SK-N-SH (cell line): ENCODE measurements at regions not wholly inside any gene's neighbourhood (a gene's known extent, or its start where the extent isn't known, plus 50 kb on each side); places are given as distances from the start of the nearest gene placed in this dataset.

Source experiments
- CTCF ChIA-PET: fragments of 300-600, 350-600 bp; formaldehyde crosslinking; extraction: SDS; loops from one replicate; lab custom pipeline; 2021; lab: Yijun Ruan, JAX
- POLR2A ChIA-PET: fragments of 350-600 bp; sonication (Branson Sonifier 250); formaldehyde crosslinking; extraction: SDS; loops from one replicate; lab custom pipeline; 2020; ENCODE audit warnings: antibody characterized with exemption, inconsistent platforms; lab: Yijun Ruan, JAX
- DNase-seq: peaks from one replicate; pipeline ENCODE4 v3.0.0; 2012
- H2AFZ ChIP-seq: fragments of 200-600 bp; sonication (generic); 2 replicates; pipeline ENCODE4 v1.8.1; 2016; ENCODE audit warnings: antibody characterized with exemption, mild to moderate bottlenecking, low read depth
- H3F3A ChIP-seq: fragments of 200-600 bp; sonication (generic); replicated peaks from 2 replicates; pipeline ENCODE3; 2016; ENCODE audit warnings: antibody characterized with exemption, mild to moderate bottlenecking; ENCODE audit not compliant: insufficient read depth
- H3K27ac ChIP-seq, 2 experiments: fragments of 200-500 bp in 1 of 2; fragments of 200-600 bp in 1 of 2; sonication (Bioruptor generic) in 1 of 2; sonication (generic), shearing (Covaris generic) in 1 of 2; 2 replicates each; pipeline versions ENCODE4 v1.5.1 to v1.6.1; 2014 to 2016; ENCODE audit warnings: low read depth in 2 of 2, inconsistent platforms in 1 of 2, low read length in 1 of 2, mild to moderate bottlenecking in 1 of 2, mixed read lengths in 1 of 2
- H3K27me3 ChIP-seq: fragments of 200-600 bp; sonication (generic), shearing (Covaris generic); 2 replicates; pipeline ENCODE4 v1.6.1; 2016; ENCODE audit warnings: mixed run types; ENCODE audit not compliant: insufficient read depth
- H3K36me3 ChIP-seq, 2 experiments: fragments of 200-500 bp in 1 of 2; fragments of 200-600 bp in 1 of 2; sonication (Bioruptor generic) in 1 of 2; sonication (generic) in 1 of 2; replicated peaks in 1 of 2; 2 replicates each; pipeline versions ENCODE3 to v1.5.1; 2014 to 2016; ENCODE audit warnings: low read length in 1 of 2, mild to moderate bottlenecking in 1 of 2; ENCODE audit not compliant: insufficient read depth in 2 of 2, control insufficient read depth in 1 of 2
- H3K4me1 ChIP-seq, 2 experiments: fragments of 200-500 bp in 1 of 2; fragments of 200-600 bp in 1 of 2; sonication (Bioruptor generic) in 1 of 2; sonication (generic), shearing (Covaris generic) in 1 of 2; 2 replicates each; pipeline versions ENCODE4 v1.5.1 to v1.6.1; 2014 to 2016; ENCODE audit warnings: low read depth in 1 of 2, low read length in 1 of 2, mixed run types in 1 of 2; ENCODE audit not compliant: insufficient read depth in 2 of 2, control insufficient read depth in 1 of 2
- H3K4me2 ChIP-seq: fragments of 200-600 bp; sonication (generic), shearing (Covaris generic); 2 replicates; pipeline ENCODE4 v1.6.1; 2017; ENCODE audit warnings: mixed run types
- H3K4me3 ChIP-seq, 2 experiments: fragments of 200-500 bp in 1 of 2; fragments of 200-600 bp in 1 of 2; sonication (Bioruptor generic) in 1 of 2; sonication (generic), shearing (Covaris generic) in 1 of 2; 2 replicates each; pipeline versions ENCODE4 v1.5.1 to v1.8.1; 2014 to 2016; ENCODE audit warnings: low read depth in 2 of 2, inconsistent platforms in 1 of 2, low read length in 1 of 2, mild to moderate bottlenecking in 1 of 2, mixed read lengths in 1 of 2, moderate library complexity in 1 of 2
- H3K79me2 ChIP-seq: fragments of 200-600 bp; sonication (generic); 2 replicates; pipeline ENCODE4 v1.8.1; 2017; ENCODE audit warnings: mild to moderate bottlenecking; ENCODE audit not compliant: insufficient read depth
- H3K9ac ChIP-seq: fragments of 200-600 bp; sonication (generic); 2 replicates; pipeline ENCODE4 v1.6.1; 2017; ENCODE audit warnings: mixed run types
- H3K9me2 ChIP-seq: fragments of 200-600 bp; sonication (generic); 2 replicates; pipeline ENCODE4 v1.6.1; 2017; ENCODE audit warnings: mixed run types
- H3K9me3 ChIP-seq: fragments of 200-600 bp; sonication (generic); 2 replicates; pipeline ENCODE4 v1.6.1; 2017; ENCODE audit warnings: mixed run types, mild to moderate bottlenecking, moderate library complexity
- H4K20me1 ChIP-seq: fragments of 200-600 bp; sonication (generic); 2 replicates; pipeline ENCODE4 v1.6.1; 2017; ENCODE audit warnings: mild to moderate bottlenecking, mixed run types; ENCODE audit not compliant: insufficient read depth
- CHD2 ChIP-seq: fragments of 150-350 bp; IDR thresholded peaks from 2 replicates; pipeline ENCODE4 v1.6.1; 2018; ENCODE audit warnings: low read length; ENCODE audit not compliant: partially characterized antibody
- ELF1 ChIP-seq: IDR thresholded peaks from 2 replicates; pipeline ENCODE4 v1.4.0; 2012
- EP300 ChIP-seq, 2 experiments: IDR thresholded peaks; 2 replicates each; pipeline versions ENCODE4 v1.4.0 to v1.6.1; 2012; ENCODE audit warnings: borderline replicate concordance in 1 of 2, low read depth in 1 of 2, low read length in 1 of 2
- EZH2phosphoT487 ChIP-seq: fragments of 200-600 bp; sonication (generic); IDR thresholded peaks from 2 replicates; pipeline ENCODE4 v1.6.1; 2017; ENCODE audit warnings: low read depth, mixed run types, mild to moderate bottlenecking, antibody characterized with exemption, moderate library complexity, borderline replicate concordance
- FOSL2 ChIP-seq: IDR thresholded peaks from 2 replicates; pipeline ENCODE4 v1.4.0; 2012; ENCODE audit warnings: low read depth, mild to moderate bottlenecking, moderate library complexity, borderline replicate concordance
- FOXJ3 ChIP-seq: sonication (generic); formaldehyde crosslinking; IDR thresholded peaks from 2 replicates; pipeline ENCODE4 v1.5.1; 2020; ENCODE audit warnings: mild to moderate bottlenecking, missing genetic modification reagents
- FOXM1 ChIP-seq: IDR thresholded peaks from 2 replicates; pipeline ENCODE4 v1.4.0; 2012; ENCODE audit warnings: low read depth, mild to moderate bottlenecking
- GABPA ChIP-seq: IDR thresholded peaks from 2 replicates; pipeline ENCODE4 v1.4.0; 2012; ENCODE audit warnings: low read depth, mild to moderate bottlenecking
- JUND ChIP-seq: IDR thresholded peaks from 2 replicates; pipeline ENCODE4 v1.4.0; 2012
- MAX ChIP-seq: IDR thresholded peaks from 2 replicates; pipeline ENCODE4 v1.4.0; 2012; ENCODE audit warnings: low read depth
- MXI1 ChIP-seq: IDR thresholded peaks from 2 replicates; pipeline ENCODE4 v1.6.1; 2012; ENCODE audit warnings: mild to moderate bottlenecking, low read depth, low read length, improper control_type of control experiment
- NRF1 ChIP-seq: IDR thresholded peaks from 2 replicates; pipeline ENCODE4 v1.6.1; 2012; ENCODE audit warnings: low read depth, mild to moderate bottlenecking, low read length
- PBX3 ChIP-seq: IDR thresholded peaks from 2 replicates; pipeline ENCODE4; 2012
- POLR2AphosphoS5 ChIP-seq: IDR thresholded peaks from 2 replicates; pipeline ENCODE4 v1.6.1; 2012; ENCODE audit warnings: low read depth, low read length
- RCOR1 ChIP-seq: fragments of 150-350 bp; IDR thresholded peaks from 2 replicates; pipeline ENCODE4 v1.6.1; 2017; ENCODE audit warnings: antibody characterized with exemption, low read length
- REST ChIP-seq: IDR thresholded peaks from 2 replicates; pipeline ENCODE4 v1.6.1; 2012; ENCODE audit warnings: mild to moderate bottlenecking, low read depth, low read length, moderate library complexity
- RFX5 ChIP-seq: IDR thresholded peaks from 2 replicates; pipeline ENCODE4 v1.6.1; 2012; ENCODE audit warnings: mild to moderate bottlenecking, improper control_type of control experiment, low read length
- RXRA ChIP-seq: IDR thresholded peaks from 2 replicates; pipeline ENCODE4 v1.4.0; 2012; ENCODE audit warnings: low read depth, mild to moderate bottlenecking, borderline replicate concordance
- SIN3A ChIP-seq: IDR thresholded peaks from 2 replicates; pipeline ENCODE4 v1.6.1; 2012; ENCODE audit warnings: low read depth, mild to moderate bottlenecking, low read length, moderate library complexity, borderline replicate concordance
- SMC3 ChIP-seq: IDR thresholded peaks from 2 replicates; pipeline ENCODE4 v1.6.1; 2012; ENCODE audit warnings: low read depth, low read length, improper control_type of control experiment
- TAF1 ChIP-seq: IDR thresholded peaks from 2 replicates; pipeline ENCODE4 v1.6.1; 2012; ENCODE audit warnings: low read depth, mild to moderate bottlenecking, low read length, moderate library complexity, borderline replicate concordance
- TCF12 ChIP-seq: IDR thresholded peaks from 2 replicates; pipeline ENCODE4 v1.4.0; 2012
- TEAD4 ChIP-seq: IDR thresholded peaks from 2 replicates; pipeline ENCODE4 v1.4.0; 2012; ENCODE audit warnings: mild to moderate bottlenecking, borderline replicate concordance; ENCODE audit not compliant: insufficient read depth
- YY1 ChIP-seq: IDR thresholded peaks from 2 replicates; pipeline ENCODE4 v1.4.0; 2012; ENCODE audit warnings: low read depth, mild to moderate bottlenecking
- WGBS: methylation state at CpG from one replicate; pipeline ENCODE4 v1.1.6; 2017; ENCODE audit warnings: low lambda C conversion rate; 5-methylcytosine and 5-hydroxymethylcytosine counted together
- TF ChIP-seq, protein P1 (sequence below): IDR thresholded peaks from 2 replicates; pipeline ENCODE4 v1.4.0; 2012; ENCODE audit warnings: low read depth, borderline replicate concordance
- TF ChIP-seq, protein P2 (sequence below): IDR thresholded peaks from 2 replicates; pipeline ENCODE4 v1.4.0; 2012; ENCODE audit warnings: low read depth, borderline replicate concordance
- TF ChIP-seq, protein P3 (sequence below): fragments of 150-350 bp; IDR thresholded peaks from 2 replicates; pipeline ENCODE4 v1.6.1; 2016; ENCODE audit warnings: mild to moderate bottlenecking, low read depth, low read length

DNA sequence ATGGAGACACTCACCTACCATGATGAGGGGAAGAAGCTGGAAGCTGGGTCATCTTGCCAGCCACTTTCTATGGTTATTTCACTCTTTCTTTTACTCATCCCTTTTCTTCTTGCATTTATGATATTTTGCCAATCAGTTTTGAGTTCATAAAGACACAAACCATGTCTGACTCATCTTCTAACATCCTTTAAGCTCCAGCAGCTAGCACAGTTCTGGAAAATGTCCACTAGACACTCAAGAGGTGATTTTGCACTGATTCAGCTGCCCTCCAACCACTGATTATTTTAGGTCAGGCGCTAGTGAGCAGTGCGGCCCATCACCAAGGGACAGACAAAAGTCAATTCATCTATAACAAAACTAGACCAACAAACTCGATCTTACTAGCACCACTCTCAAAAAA, 537.1 kb upstream of the ID2 start:
- 48% methylated on average over 3 of the region's 3 CpGs for whole genome bisulfite sequencing
- no peak for DNase-seq
- Histone ChIP-seq H3K27ac (peak overlapping the region in 1 of 2 experiments; percentile 61; a peak in 2 of 4 replicates), H3K79me2 (no peaks in the 10 kb centered on the region), H4K20me1 (no peaks in the 10 kb centered on the region), H3K9ac (no peak overlapping the region), H3K9me2 (no peaks in the 10 kb centered on the region), H3F3A (peaks cover 10% of the 10 kb centered on the region), H3K27me3 (no peaks in the 10 kb centered on the region), H3K9me3 (no peaks in the 10 kb centered on the region), H2AFZ (no peak overlapping the region), H3K4me1 (peaks cover 9 to 30% of the 10 kb centered on the region in 2 experiments; a peak in 2 of 4 replicates), H3K36me3 (no peaks in the 10 kb centered on the region), H3K4me2 (peak overlapping the region; percentile 30; the same call in 1 of the 2 replicates), H3K4me3 (no peak overlapping the region)
- POLR2A ChIA-PET: no interaction called here
- CTCF ChIA-PET: no interaction called here
- no peak for TF ChIP-seq RCOR1
- TF ChIP-seq SIN3A: no peak
- peak; percentile 89 for TF ChIP-seq FOXM1
- no peak for TF ChIP-seq FOXJ3 (CRISPR knock-in tag)
- TF ChIP-seq, protein P1, sequence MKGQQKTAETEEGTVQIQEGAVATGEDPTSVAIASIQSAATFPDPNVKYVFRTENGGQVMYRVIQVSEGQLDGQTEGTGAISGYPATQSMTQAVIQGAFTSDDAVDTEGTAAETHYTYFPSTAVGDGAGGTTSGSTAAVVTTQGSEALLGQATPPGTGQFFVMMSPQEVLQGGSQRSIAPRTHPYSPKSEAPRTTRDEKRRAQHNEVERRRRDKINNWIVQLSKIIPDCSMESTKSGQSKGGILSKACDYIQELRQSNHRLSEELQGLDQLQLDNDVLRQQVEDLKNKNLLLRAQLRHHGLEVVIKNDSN: no peak
- TF ChIP-seq RXRA: peak; percentile 80; the same call in 1 of the 2 replicates
- no peak for TF ChIP-seq EZH2phosphoT487
- peak in 1 of 2 experiments; percentile 94; a peak in 2 of 4 replicates for TF ChIP-seq EP300 (IDR thresholded peaks at IDR 0.05; ENCODE audit: borderline replicate concordance in 1 of 2, low read depth in 1 of 2, low read length in 1 of 2)
- peak; percentile 21; the same call in 1 of the 2 replicates for TF ChIP-seq MAX
- TF ChIP-seq, protein P2, sequence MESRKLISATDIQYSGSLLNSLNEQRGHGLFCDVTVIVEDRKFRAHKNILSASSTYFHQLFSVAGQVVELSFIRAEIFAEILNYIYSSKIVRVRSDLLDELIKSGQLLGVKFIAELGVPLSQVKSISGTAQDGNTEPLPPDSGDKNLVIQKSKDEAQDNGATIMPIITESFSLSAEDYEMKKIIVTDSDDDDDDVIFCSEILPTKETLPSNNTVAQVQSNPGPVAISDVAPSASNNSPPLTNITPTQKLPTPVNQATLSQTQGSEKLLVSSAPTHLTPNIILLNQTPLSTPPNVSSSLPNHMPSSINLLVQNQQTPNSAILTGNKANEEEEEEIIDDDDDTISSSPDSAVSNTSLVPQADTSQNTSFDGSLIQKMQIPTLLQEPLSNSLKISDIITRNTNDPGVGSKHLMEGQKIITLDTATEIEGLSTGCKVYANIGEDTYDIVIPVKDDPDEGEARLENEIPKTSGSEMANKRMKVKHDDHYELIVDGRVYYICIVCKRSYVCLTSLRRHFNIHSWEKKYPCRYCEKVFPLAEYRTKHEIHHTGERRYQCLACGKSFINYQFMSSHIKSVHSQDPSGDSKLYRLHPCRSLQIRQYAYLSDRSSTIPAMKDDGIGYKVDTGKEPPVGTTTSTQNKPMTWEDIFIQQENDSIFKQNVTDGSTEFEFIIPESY: peak; percentile 60; the same call in 1 of the 2 replicates
- TF ChIP-seq SMC3: no peak
- TF ChIP-seq JUND: peak; percentile 97
- peak; percentile 81; the same call in 1 of the 2 replicates for TF ChIP-seq POLR2AphosphoS5
- peak; percentile 76; the same call in 1 of the 2 replicates for TF ChIP-seq TEAD4
- peak; percentile 93 for TF ChIP-seq FOSL2
- TF ChIP-seq ELF1: no peak
- TF ChIP-seq RFX5: no peak
- peak; percentile 100 for TF ChIP-seq TCF12
- TF ChIP-seq REST: no peak
- TF ChIP-seq TAF1: no peak
- TF ChIP-seq GABPA: 0 out of 2 replicates have a peak, but pooled peaks have one; percentile 21
- TF ChIP-seq NRF1: no peak
- no peak for TF ChIP-seq MXI1
- TF ChIP-seq, protein P3, sequence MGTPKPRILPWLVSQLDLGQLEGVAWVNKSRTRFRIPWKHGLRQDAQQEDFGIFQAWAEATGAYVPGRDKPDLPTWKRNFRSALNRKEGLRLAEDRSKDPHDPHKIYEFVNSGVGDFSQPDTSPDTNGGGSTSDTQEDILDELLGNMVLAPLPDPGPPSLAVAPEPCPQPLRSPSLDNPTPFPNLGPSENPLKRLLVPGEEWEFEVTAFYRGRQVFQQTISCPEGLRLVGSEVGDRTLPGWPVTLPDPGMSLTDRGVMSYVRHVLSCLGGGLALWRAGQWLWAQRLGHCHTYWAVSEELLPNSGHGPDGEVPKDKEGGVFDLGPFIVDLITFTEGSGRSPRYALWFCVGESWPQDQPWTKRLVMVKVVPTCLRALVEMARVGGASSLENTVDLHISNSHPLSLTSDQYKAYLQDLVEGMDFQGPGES: no peak
- no peak for TF ChIP-seq CHD2
- TF ChIP-seq YY1: no peak
- peak; percentile 96 for TF ChIP-seq PBX3
